HG03064 (cell line): ENCODE measurements at regions not wholly inside any gene's neighbourhood (a gene's known extent, or its start where the extent isn't known, plus 50 kb on each side); places are given as distances from the start of the nearest gene placed in this dataset.
"Not testable (repeated sequence)": the region's sequence is repeated elsewhere in the genome, so short reads cannot be mapped to it uniquely, and the experiment has no call there.

Source experiments
- ATAC-seq: cut with Tn5 transposase; IDR thresholded peaks from one replicate; pipeline ENCODE4 v1.9.1; 2021; ENCODE audit warnings: low read depth; ENCODE audit not compliant: unreplicated experiment

GRCh38 chr19:29015569-29015968 lies 197.4 kb downstream of the UQCRFS1 start:
- ATAC-seq, result no peak

DNA sequence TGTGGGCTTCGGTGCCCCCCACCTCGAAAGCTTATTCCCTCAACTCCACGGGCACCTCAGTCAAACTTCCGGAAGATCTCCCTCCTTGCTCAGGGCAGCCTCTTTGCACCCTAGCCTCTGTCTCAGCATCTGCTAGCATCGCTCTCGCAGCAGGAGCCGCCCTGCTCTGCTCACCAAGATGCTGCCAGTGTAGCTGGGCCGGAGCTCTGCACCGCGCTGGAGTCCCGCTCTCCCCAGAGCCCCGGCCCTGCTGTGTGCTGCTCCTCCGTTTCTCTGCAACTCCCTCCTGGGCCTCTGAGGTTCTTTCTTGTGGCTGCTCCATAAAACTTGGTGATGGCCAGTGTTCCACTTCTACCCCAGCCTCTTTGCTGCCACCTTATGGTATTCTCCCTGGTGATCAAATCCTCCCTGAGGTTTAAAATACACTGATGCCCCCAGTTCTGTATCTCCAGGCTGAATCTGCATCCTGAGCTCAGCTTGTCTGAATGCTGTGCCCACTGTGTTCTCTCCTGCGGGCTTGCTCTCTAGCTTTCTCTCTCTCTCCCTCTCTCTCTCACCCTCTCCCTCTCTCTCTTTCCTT lies 198.0 kb downstream of the UQCRFS1 start:
- no peak for ATAC-seq

DNA sequence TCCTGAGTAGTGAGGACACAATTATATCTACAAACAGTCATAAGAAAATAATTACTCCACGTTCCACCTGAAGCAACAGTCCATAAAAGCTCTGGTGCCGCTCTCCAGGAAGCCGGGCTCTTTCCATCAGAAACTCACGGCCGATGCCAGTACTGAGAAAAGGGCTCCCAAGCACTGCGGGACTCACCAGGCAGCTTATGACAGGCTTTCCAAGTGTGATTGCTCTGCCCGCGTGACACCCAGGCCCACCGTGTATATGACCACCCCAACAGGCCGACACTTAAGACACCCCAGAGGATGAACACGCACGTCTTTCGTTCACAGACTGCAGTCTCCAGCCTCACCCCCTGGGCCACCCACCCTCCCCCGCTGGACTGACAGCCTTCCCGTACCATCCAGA lies 199.0 kb downstream of the UQCRFS1 start:
- ATAC-seq, result no peak

DNA sequence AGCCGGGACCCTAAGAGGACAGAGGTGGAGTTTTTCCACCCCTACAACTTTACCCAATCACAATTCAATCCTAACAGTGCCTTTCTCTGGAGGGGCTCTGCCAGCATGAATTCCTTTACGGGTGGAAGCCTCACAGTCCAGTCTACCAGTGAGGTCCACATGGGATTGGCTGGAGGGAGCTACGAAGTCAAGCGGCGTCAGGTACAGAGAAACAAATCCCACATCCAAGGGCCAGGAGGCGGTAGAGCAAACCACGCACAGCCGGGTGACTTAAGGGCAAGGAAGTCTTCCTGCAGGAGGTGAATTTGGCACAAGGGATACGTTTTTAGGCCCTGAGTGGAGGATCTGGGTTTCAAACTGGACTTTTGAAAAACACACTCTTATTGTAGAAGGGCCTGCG lies 199.6 kb downstream of the UQCRFS1 start:
- no peak for ATAC-seq

- no peak for ATAC-seq
Measured at GRCh38 chr19:29012457-29012856, 200.5 kb downstream of the UQCRFS1 start.

GRCh38 chr19:29010276-29010675 lies 202.7 kb downstream of the UQCRFS1 start:
- ATAC-seq, result no peak

DNA sequence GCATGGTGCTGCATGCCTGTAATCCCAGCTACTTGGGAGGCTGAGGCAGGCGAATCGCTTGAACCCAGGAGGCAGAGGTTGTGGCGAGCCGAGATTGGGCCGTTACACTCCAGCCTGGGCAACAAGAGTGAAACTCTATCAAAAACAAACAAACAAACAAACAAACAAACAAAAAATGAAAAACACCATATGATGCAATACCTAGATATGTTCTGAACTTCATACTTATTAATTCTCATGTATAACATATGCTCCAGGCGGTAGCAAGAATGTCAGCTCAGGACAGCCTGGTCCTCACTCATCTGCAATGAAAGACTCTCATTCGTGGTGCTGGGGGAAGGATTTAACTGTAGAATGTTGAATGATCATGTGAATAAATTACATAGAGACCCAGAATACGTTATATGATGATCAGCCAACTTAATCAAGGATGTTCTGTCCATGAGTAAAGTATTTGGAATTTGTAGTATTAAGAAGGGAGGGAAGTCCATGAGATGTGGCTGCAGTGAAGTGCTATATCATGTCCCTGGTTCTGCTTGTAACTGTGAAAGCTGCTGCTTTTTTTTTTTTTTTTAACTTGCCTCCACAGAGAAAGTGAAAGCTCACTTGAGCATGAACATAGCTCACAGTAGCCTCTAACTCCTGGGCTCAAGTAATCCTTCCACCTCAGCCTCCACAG lies 206.8 kb downstream of the UQCRFS1 start:
- no peak for ATAC-seq

DNA sequence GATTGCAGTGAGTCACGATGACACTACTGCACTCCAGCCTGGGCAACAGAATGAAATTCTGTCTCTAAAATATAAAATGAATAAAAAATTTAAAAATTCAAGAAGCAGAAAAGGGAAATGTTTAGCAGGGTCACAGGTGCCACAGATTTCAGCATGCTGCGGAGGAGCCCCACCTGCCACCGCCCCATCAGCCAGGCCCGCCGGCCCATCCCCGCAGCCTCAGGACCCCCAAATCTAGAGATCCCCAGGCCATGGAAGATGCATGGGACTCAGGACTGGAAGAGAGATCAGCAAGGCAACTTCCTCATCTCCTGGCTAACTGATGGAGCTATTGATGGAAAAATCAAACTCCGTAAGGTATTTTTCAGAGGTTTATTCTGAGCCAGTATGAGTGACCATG lies 208.2 kb downstream of the UQCRFS1 start:
- no peak for ATAC-seq

GRCh38 chr19:29003641-29004409 lies 209.1 kb downstream of the UQCRFS1 start:
- ATAC-seq, result no peak

DNA sequence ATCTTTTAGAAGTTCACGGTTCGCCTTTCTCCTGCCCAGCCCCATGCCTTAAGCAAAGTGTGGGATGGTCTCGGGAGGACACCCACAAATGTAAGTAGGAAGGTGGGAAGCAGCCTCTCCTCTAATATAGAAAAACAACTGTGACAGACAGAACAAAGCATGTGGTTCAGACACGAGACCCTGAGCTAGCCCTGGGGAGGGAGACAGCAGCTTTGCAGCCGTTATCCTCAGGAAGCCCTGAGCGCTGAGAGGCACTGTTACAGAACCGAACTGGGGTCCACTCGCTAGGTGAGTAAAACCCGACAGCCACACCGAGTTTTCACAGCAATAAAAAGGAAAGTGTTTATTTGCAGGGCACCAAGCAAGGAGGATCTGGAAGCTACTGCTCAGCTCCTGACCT lies 210.6 kb downstream of the UQCRFS1 start:
- ATAC-seq, result no peak

DNA sequence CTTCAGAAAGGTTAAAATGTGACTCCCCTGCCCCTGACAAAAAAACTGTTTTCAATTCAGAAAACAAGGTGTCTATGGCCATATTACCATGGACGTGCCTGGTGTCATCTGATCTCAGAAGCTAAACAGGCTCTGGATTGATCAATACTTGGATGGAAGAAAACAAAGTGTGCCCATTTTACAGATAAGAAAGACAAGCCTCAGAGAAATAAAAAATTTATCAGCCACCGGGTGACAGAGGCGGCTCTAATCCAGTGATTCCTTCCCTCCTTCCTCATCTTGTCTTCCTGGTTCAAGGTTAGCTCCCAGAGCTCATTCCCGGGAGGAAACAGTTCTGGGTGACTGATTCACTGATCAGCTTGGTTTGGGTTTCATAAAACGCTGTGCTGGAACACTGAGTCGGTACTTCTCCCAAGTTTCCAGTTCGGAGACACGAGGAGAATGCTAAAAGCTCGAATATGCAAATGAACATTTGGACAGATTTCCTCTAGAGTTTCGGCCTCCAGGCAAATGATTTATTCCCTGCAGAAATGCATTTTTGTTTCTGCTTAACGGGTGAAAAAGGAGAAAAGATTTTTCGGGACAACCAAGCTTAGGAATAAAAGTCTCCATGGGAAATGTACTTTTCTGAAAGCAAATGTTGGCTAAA lies 211.2 kb downstream of the UQCRFS1 start:
- ATAC-seq, result no peak

- no peak for ATAC-seq
Measured at GRCh38 chr19:29001141-29001581, 211.8 kb downstream of the UQCRFS1 start.

- no peak for ATAC-seq
Measured at GRCh38 chr19:28999724-29000433, 213.1 kb downstream of the UQCRFS1 start.

DNA sequence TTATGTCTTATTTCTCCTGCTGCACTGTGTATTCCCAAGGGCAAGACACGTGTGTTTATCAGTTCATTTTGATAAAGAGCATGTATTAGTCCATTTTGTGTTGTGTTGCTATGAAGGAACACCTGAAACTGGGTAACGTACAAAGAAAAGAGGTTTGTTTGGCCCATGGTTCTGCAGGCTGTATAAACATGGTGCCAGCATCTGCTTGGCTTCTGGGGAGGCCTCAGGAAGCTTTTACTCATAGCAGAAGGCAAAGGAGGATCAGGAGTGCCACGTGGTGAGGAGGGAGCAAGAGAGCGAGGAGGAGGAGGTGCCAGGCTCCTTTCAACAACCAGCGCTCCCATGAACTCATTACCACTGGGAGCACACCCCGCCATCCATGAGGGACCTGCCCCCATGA lies 214.0 kb downstream of the UQCRFS1 start:
- no peak for ATAC-seq

GRCh38 chr19:28997866-28998265 lies 215.1 kb downstream of the UQCRFS1 start:
- ATAC-seq, result not testable (repeated sequence)

DNA sequence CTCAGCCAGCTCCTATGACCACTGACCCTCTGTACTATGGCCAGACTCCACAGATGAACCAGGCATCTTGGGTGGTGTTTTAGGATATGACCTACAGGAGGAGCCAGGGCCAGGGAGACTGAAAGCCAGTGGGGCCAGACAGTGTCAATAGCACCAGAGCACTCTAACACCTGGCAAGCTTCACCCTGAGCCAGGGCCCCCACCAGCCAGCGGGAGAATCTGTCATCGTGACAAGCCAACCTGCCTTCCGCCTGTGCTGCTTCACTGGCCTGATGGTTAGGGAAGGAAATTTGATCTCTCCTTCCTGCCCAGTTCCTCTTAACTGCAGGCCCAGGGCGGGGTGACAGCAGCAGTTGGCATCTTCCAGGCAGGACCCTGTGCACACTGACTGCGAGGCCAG lies 222.4 kb downstream of the UQCRFS1 start:
- no peak for ATAC-seq

- ATAC-seq, result no peak
Measured at GRCh38 chr19:28989739-28990138, 223.2 kb downstream of the UQCRFS1 start.

- ATAC-seq, result no peak
Measured at GRCh38 chr19:28988066-28988465, 224.9 kb downstream of the UQCRFS1 start.

DNA sequence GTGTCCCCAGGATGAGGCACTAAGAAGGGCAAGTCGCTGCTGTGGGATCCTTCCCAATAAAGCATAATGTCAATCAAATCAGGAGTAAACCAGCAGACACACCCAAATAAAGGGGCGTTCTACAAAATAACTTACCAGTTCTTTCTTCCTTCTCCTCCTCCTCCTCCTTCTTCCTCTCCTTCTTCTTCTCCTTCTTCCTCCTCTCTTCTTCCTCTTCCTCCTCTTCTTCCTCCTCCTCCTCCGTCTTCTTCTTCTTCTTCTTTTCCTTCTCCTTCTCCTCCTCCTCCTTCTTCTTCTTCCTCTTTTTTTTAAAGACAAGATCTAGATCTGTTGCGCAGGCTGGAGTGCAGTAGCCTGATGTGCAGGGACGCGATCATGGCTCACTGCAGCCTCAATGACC lies 225.8 kb downstream of the UQCRFS1 start:
- ATAC-seq, result no peak

GRCh38 chr19:28985201-28985600 lies 227.8 kb downstream of the UQCRFS1 start:
- no peak for ATAC-seq

GRCh38 chr19:28984315-28984714 lies 228.6 kb downstream of the UQCRFS1 start:
- ATAC-seq, result no peak
